SU-DHL-6 (cell line): ENCODE measurements at regions not wholly inside any gene's neighbourhood (a gene's known extent, or its start where the extent isn't known, plus 50 kb on each side); places are given as distances from the start of the nearest gene placed in this dataset.
"Not testable (repeated sequence)": the region's sequence is repeated elsewhere in the genome, so short reads cannot be mapped to it uniquely, and the experiment has no call there.

ENCODE experiments used
- H2AFZ ChIP-seq: fragments of 200-600 bp; sonication (generic); 2 replicates; pipeline ENCODE4 v1.6.1; 2014; ENCODE audit warnings: low read depth, mild to moderate bottlenecking, moderate library complexity, mixed read lengths, antibody characterized with exemption, low read length; ENCODE audit not compliant: severe bottlenecking
- H3F3A ChIP-seq: fragments of 200-600 bp; shearing (Covaris generic); 2 replicates; pipeline ENCODE4 v1.6.0; 2016; ENCODE audit warnings: antibody characterized with exemption, mild to moderate bottlenecking; ENCODE audit not compliant: insufficient read depth
- H3K27ac ChIP-seq: fragments of 200-600 bp; sonication (generic); 2 replicates; pipeline ENCODE4 v1.5.1; 2016; ENCODE audit warnings: low read depth, mild to moderate bottlenecking, low read length, moderate library complexity, mixed read lengths
- H3K27me3 ChIP-seq: fragments of 200-600 bp; sonication (generic), shearing (Covaris generic); 2 replicates; pipeline ENCODE4 v1.6.0; 2014; ENCODE audit warnings: mild to moderate bottlenecking, low read length
- H3K36me3 ChIP-seq: fragments of 200-600 bp; sonication (generic); 2 replicates; pipeline ENCODE4 v1.6.1; 2014; ENCODE audit warnings: mild to moderate bottlenecking, low read length, mixed read lengths
- H3K4me2 ChIP-seq: fragments of 300-600, 200-600 bp; shearing (Covaris generic), sonication (generic); 2 replicates; pipeline ENCODE4 v1.6.0; 2014; ENCODE audit warnings: low read length, low read depth, mild to moderate bottlenecking; ENCODE audit not compliant: poor library complexity, severe bottlenecking
- H3K4me3 ChIP-seq: fragments of 200-600 bp; sonication (generic); 2 replicates; pipeline ENCODE4 v1.5.1; 2014; ENCODE audit warnings: antibody characterized with exemption, low read length, mild to moderate bottlenecking, mixed read lengths; ENCODE audit not compliant: insufficient read depth, poor library complexity, severe bottlenecking
- H3K79me2 ChIP-seq: fragments of 200-600 bp; sonication (generic); 2 replicates; pipeline ENCODE4 v1.6.1; 2014; ENCODE audit warnings: mild to moderate bottlenecking, low read length, moderate library complexity; ENCODE audit not compliant: insufficient read depth
- H3K9ac ChIP-seq: fragments of 200-600 bp; sonication (generic); 2 replicates; pipeline ENCODE4 v1.7.0; 2014; ENCODE audit warnings: mild to moderate bottlenecking, low read length
- H3K9me2 ChIP-seq: fragments of 200-600 bp; sonication (generic); replicated peaks from 2 replicates; pipeline ENCODE4 v1.6.1; 2014; ENCODE audit warnings: low read length; ENCODE audit not compliant: insufficient read depth
- H3K9me3 ChIP-seq: fragments of 200-600 bp; sonication (generic); 2 replicates; pipeline ENCODE4 v1.6.1; 2014; ENCODE audit warnings: low read length, mixed read lengths; ENCODE audit not compliant: insufficient read depth
- H4K20me1 ChIP-seq: fragments of 200-600 bp; sonication (generic); 2 replicates; pipeline ENCODE4 v1.6.1; 2014; ENCODE audit warnings: low read depth, mild to moderate bottlenecking, antibody characterized with exemption, low read length, moderate library complexity, mixed read lengths
- CTCF ChIP-seq: fragments of 200-600 bp; sonication (generic); IDR thresholded peaks from one replicate; pipeline ENCODE4 v1.5.1; 2017; ENCODE audit warnings: antibody characterized with exemption, mild to moderate bottlenecking, low read length, moderate library complexity; ENCODE audit not compliant: insufficient read depth, poor library complexity, severe bottlenecking
- EZH2phosphoT487 ChIP-seq: fragments of 200-600 bp; sonication (generic), shearing (Covaris generic); conservative IDR thresholded peaks from 2 replicates; pipeline ENCODE4 v1.6.1; 2018; ENCODE audit warnings: mild to moderate bottlenecking, antibody characterized with exemption, low read length, moderate library complexity, mixed read lengths

- no peaks in the 10 kb centered on the region for H3K36me3 ChIP-seq
- no peak overlapping the region for H3K9ac ChIP-seq
- H3F3A ChIP-seq = no peaks in the 10 kb centered on the region
- H3K27ac ChIP-seq = no peak overlapping the region
- no peaks in the 10 kb centered on the region for H3K9me3 ChIP-seq
- H2AFZ ChIP-seq = no peak overlapping the region
- no peaks in the 10 kb centered on the region for H4K20me1 ChIP-seq
- no peaks in the 10 kb centered on the region for H3K27me3 ChIP-seq
- no peak overlapping the region for H3K4me3 ChIP-seq
- H3K4me2 ChIP-seq = no peak overlapping the region
- TF ChIP-seq EZH2phosphoT487 = no peak
- TF ChIP-seq CTCF = no peak
- H3K79me2 ChIP-seq = no peaks in the 10 kb centered on the region
- H3K9me2 ChIP-seq = no peaks in the 10 kb centered on the region
Observed at GRCh38 chr4:112747036-112747435, 110.1 kb downstream of the LARP7 start.

GRCh38 chr4:112748352-112748878 is 111.5 kb downstream of the LARP7 start:
- Histone ChIP-seq H3K9ac (no peak overlapping the region), H3K79me2 (no peaks in the 10 kb centered on the region), H4K20me1 (no peaks in the 10 kb centered on the region), H2AFZ (no peak overlapping the region), H3K27ac (no peak overlapping the region), H3K9me3 (no peaks in the 10 kb centered on the region), H3K9me2 (no peaks in the 10 kb centered on the region), H3K27me3 (no peaks in the 10 kb centered on the region), H3K4me3 (no peak overlapping the region), H3K4me2 (no peak overlapping the region), H3F3A (no peaks in the 10 kb centered on the region), H3K36me3 (no peaks in the 10 kb centered on the region)
- TF ChIP-seq CTCF = no peak
- TF ChIP-seq EZH2phosphoT487 = no peak

- H3K4me2 ChIP-seq, H3K9me2 ChIP-seq, H3F3A ChIP-seq, H3K79me2 ChIP-seq, H3K36me3 ChIP-seq, H4K20me1 ChIP-seq, H3K9me3 ChIP-seq, H3K27ac ChIP-seq, H3K27me3 ChIP-seq, H3K9ac ChIP-seq, H2AFZ ChIP-seq, H3K4me3 ChIP-seq: not testable (repeated sequence)
Observed at GRCh38 chr4:112750749-112751148, 113.8 kb downstream of the LARP7 start.

- no peak for TF ChIP-seq EZH2phosphoT487
- no peak for TF ChIP-seq CTCF
- no peaks in the 10 kb centered on the region for H3K36me3 ChIP-seq
- no peaks in the 10 kb centered on the region for H4K20me1 ChIP-seq
- H3K4me2 ChIP-seq = no peak overlapping the region
- no peak overlapping the region for H3K27ac ChIP-seq
- no peaks in the 10 kb centered on the region for H3K9me2 ChIP-seq
- H3K79me2 ChIP-seq = no peaks in the 10 kb centered on the region
- no peaks in the 10 kb centered on the region for H3K27me3 ChIP-seq
- no peak overlapping the region for H2AFZ ChIP-seq
- no peaks in the 10 kb centered on the region for H3F3A ChIP-seq
- H3K9ac ChIP-seq = no peak overlapping the region
- no peak overlapping the region for H3K4me3 ChIP-seq
- H3K9me3 ChIP-seq = no peaks in the 10 kb centered on the region
Observed at GRCh38 chr4:112751447-112751846, 114.5 kb downstream of the LARP7 start.
